Spinal cord (tissue), 9 donors: ENCODE measurements at regions not wholly inside any gene's neighbourhood (a gene's known extent, or its start where the extent isn't known, plus 50 kb on each side); places are given as distances from the start of the nearest gene placed in this dataset.
A peak's percentile ranks its signal among the peaks of the same experiment; 100 is the strongest.

Experiments
- DNase-seq, 6 donors: peaks; one replicate each; pipeline versions ENCODE4 v3.0.0 to v3.0.0-alpha.2; 2013 to 2015; ENCODE audit warnings: low spot score in 6 of 6, low read depth in 4 of 6
- H3K27ac ChIP-seq: one replicate; pipeline ENCODE4 v1.5.1; 2013; ENCODE audit warnings: low read depth, low read length, control low read depth
- H3K27me3 ChIP-seq: one replicate; pipeline ENCODE4 v1.6.1; 2013; ENCODE audit warnings: low read length; ENCODE audit not compliant: control insufficient read depth, insufficient read depth
- H3K36me3 ChIP-seq: one replicate; pipeline ENCODE4 v1.6.1; 2013; ENCODE audit warnings: low read length; ENCODE audit not compliant: control insufficient read depth, insufficient read depth
- H3K4me1 ChIP-seq: one replicate; pipeline ENCODE4 v1.6.1; 2013; ENCODE audit warnings: low read length; ENCODE audit not compliant: control insufficient read depth, insufficient read depth
- H3K4me3 ChIP-seq: one replicate; pipeline ENCODE4 v1.5.1; 2013; ENCODE audit warnings: low read depth, low read length, control low read depth
- H3K9me3 ChIP-seq: one replicate; pipeline ENCODE4 v1.6.1; 2013; ENCODE audit warnings: low read length; ENCODE audit not compliant: control insufficient read depth, insufficient read depth
- WGBS: methylation state at CpG from one replicate; pipeline ENCODE4 v1.1.5; 2013; ENCODE audit warnings: missing lambda C conversion rate; ENCODE audit not compliant: insufficient coverage; 5-methylcytosine and 5-hydroxymethylcytosine counted together
- donor health status: healthy.

GRCh38 chr5:2205596-2206226 is 323.0 kb upstream of the IRX4 start:
- Histone ChIP-seq H3K27me3 (peaks cover 14% of the 10 kb centered on the region), H3K27ac (no peak overlapping the region), H3K4me3 (no peak overlapping the region), H3K9me3 (no peaks in the 10 kb centered on the region), H3K36me3 (no peaks in the 10 kb centered on the region), H3K4me1 (peaks cover 15% of the 10 kb centered on the region)
- WGBS = 41% methylated on average over 34 of the region's 34 CpGs
- DNase-seq = peak in 2 of 6 donors; percentile 31 to 79

- Histone ChIP-seq H3K27me3 (peaks cover 17% of the 10 kb centered on the region), H3K4me3 (no peak overlapping the region), H3K36me3 (no peaks in the 10 kb centered on the region), H3K4me1 (peaks cover 15% of the 10 kb centered on the region), H3K27ac (no peak overlapping the region), H3K9me3 (no peaks in the 10 kb centered on the region)
- WGBS = 92% methylated on average over 13 of the region's 14 CpGs
- DNase-seq = no peak
These were observed 322.5 kb upstream of the IRX4 start for GRCh38 chr5:2205185-2205585.

GRCh38 chr5:2204366-2205184 is 321.9 kb upstream of the IRX4 start:
- WGBS = 95% methylated on average over 21 of the region's 21 CpGs
- H3K27ac ChIP-seq = no peak overlapping the region
- H3K4me3 ChIP-seq = no peak overlapping the region
- H3K4me1 ChIP-seq = peaks cover 15% of the 10 kb centered on the region
- H3K36me3 ChIP-seq = no peaks in the 10 kb centered on the region
- peaks cover 20% of the 10 kb centered on the region for H3K27me3 ChIP-seq
- H3K9me3 ChIP-seq = no peaks in the 10 kb centered on the region
- DNase-seq = no peak

GRCh38 chr5:2203774-2204173 is 321.0 kb upstream of the IRX4 start:
- peaks cover 15% of the 10 kb centered on the region for H3K4me1 ChIP-seq
- H3K4me3 ChIP-seq = no peak overlapping the region
- H3K36me3 ChIP-seq = no peaks in the 10 kb centered on the region
- peaks cover 23% of the 10 kb centered on the region for H3K27me3 ChIP-seq
- no peak overlapping the region for H3K27ac ChIP-seq
- 63% methylated on average over 3 of the region's 3 CpGs for WGBS
- no peak for DNase-seq
- no peaks in the 10 kb centered on the region for H3K9me3 ChIP-seq

GRCh38 chr5:2201832-2202231 is 319.1 kb upstream of the IRX4 start:
- Histone ChIP-seq H3K36me3 (no peaks in the 10 kb centered on the region), H3K4me1 (peaks cover 18% of the 10 kb centered on the region), H3K27me3 (peaks cover 34% of the 10 kb centered on the region), H3K4me3 (no peak overlapping the region), H3K27ac (no peak overlapping the region), H3K9me3 (no peaks in the 10 kb centered on the region)
- 89% methylated on average over 3 of the region's 9 CpGs for whole genome bisulfite sequencing
- DNase-seq = no peak

GRCh38 chr5:2201421-2201820 is 318.7 kb upstream of the IRX4 start:
- Histone ChIP-seq H3K4me1 (peaks cover 18% of the 10 kb centered on the region), H3K4me3 (no peak overlapping the region), H3K27ac (no peak overlapping the region), H3K36me3 (no peaks in the 10 kb centered on the region), H3K27me3 (peaks cover 34% of the 10 kb centered on the region), H3K9me3 (no peaks in the 10 kb centered on the region)
- no CpG with 5 or more reads among the region's 2 CpGs for WGBS
- peak in 1 of 6 donors; percentile 91 for DNase-seq

GRCh38 chr5:2201011-2201410 is 318.3 kb upstream of the IRX4 start:
- H3K27ac ChIP-seq = no peak overlapping the region
- 90% methylated on average over 5 of the region's 5 CpGs for WGBS
- DNase-seq = no peak
- no peak overlapping the region for H3K4me3 ChIP-seq
- H3K4me1 ChIP-seq = peaks cover 20% of the 10 kb centered on the region
- no peaks in the 10 kb centered on the region for H3K36me3 ChIP-seq
- H3K9me3 ChIP-seq = no peaks in the 10 kb centered on the region
- H3K27me3 ChIP-seq = peaks cover 34% of the 10 kb centered on the region

GRCh38 chr5:2200261-2200950 is 317.7 kb upstream of the IRX4 start:
- Histone ChIP-seq H3K4me1 (peaks cover 15% of the 10 kb centered on the region), H3K27me3 (peaks cover 31% of the 10 kb centered on the region), H3K9me3 (no peaks in the 10 kb centered on the region), H3K4me3 (no peak overlapping the region), H3K27ac (no peak overlapping the region), H3K36me3 (no peaks in the 10 kb centered on the region)
- DNase-seq = no peak
- WGBS = 80% methylated on average over 13 of the region's 15 CpGs

- Histone ChIP-seq H3K4me1 (peaks cover 12% of the 10 kb centered on the region), H3K9me3 (no peaks in the 10 kb centered on the region), H3K36me3 (no peaks in the 10 kb centered on the region), H3K27me3 (peaks cover 25% of the 10 kb centered on the region), H3K4me3 (no peak overlapping the region), H3K27ac (no peak overlapping the region)
- WGBS = 79% methylated on average over 6 of the region's 14 CpGs
- DNase-seq = no peak
These were observed 317.0 kb upstream of the IRX4 start for GRCh38 chr5:2199697-2200096.
